ENCODE measurements at regions not wholly inside any gene's neighbourhood (a gene's known extent, or its start where the extent isn't known, plus 50 kb on each side); places are given as distances from the start of the nearest gene placed in this dataset.

DNA sequence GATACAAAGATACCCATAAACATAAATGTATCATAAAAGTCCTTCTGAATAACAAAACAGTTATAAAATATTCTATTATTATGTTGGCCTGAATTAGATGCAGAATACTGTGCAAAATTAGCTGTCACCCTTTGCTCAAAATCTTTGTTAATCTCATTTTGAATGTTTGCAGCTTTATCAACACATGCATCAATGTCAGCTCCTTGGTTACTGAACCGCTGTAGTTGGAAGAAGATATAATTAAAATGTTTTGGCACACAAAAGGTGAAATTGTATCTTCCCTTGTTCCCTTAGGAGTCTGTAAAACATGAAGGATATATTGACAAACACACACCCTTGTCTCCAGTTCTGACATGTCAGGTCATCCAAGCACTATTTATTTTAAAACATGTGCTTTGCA, 146.3 kb upstream of the POU5F2 start:
- Histone ChIP-seq H3K9me2 (ENCODE audit: insufficient read depth) (no peaks in the 10 kb centered on the region), H2AFZ (no peak overlapping the region), H3K9ac (no peak overlapping the region), H3K27me3 (replicated peaks; ENCODE audit: insufficient read depth) (no peaks in the 10 kb centered on the region), H3K9me3 (ENCODE audit: low read depth) (no peaks in the 10 kb centered on the region), H3K79me2 (ENCODE audit: insufficient read depth) (no peaks in the 10 kb centered on the region), H3K36me3 (ENCODE audit: low read depth) (no peaks in the 10 kb centered on the region), H3K27ac (no peak overlapping the region), H3K4me1 (ENCODE audit: insufficient read depth) (peaks cover 6% of the 10 kb centered on the region; the same call in 1 of the 2 replicates), H3K4me3 (no peak overlapping the region), H3F3A (ENCODE audit: insufficient read depth) (no peaks in the 10 kb centered on the region), H4K20me1 (ENCODE audit: insufficient read depth) (no peaks in the 10 kb centered on the region), H3K4me2 (ENCODE audit: unreplicated experiment) (no peak overlapping the region)
- WGBS, 2 experiments (ENCODE audit: low coverage in 1 of 2, low lambda C conversion rate in 2 of 2, missing lambda C conversion rate in 2 of 2) = 51 to 67% methylated on average over 1 of the region's 1 CpG
- TF ChIP-seq EZH2 (IDR thresholded peaks at IDR 0.05; ENCODE audit: insufficient read depth, poor library complexity, severe bottlenecking) = no peak
- no peak for TF ChIP-seq EZH2phosphoT487 (IDR thresholded peaks at IDR 0.05; ENCODE audit: insufficient read depth, low read depth)
- in situ Hi-C loops (cut with MboI) = no loop called here
- no peak for DNase-seq

DNA sequence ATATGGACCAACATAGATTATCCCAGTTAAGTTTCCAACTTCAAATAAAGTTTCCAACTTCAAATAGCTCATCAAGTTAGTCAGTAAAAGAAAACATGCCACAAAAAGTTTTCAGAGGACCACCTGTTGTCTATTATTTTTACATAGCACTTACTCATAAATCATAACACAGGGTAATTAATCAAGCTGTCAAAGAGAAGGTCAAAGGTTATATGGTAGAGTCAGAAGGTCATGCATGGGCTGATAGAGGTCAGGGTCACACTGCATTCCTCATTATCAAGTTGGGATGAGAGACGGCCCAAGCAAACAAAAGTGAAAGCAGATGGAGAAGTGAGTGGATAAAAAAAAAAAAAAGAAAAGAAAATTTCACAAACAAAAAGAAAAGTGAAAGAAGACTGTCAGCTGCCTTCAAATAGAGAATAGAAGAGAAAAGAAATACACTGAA, 145.5 kb upstream of the POU5F2 start:
- no peaks in the 10 kb centered on the region for H3F3A ChIP-seq (ENCODE audit: insufficient read depth)
- TF ChIP-seq EZH2phosphoT487 (IDR thresholded peaks at IDR 0.05; ENCODE audit: insufficient read depth, low read depth) = no peak
- TF ChIP-seq EZH2 (IDR thresholded peaks at IDR 0.05; ENCODE audit: insufficient read depth, poor library complexity, severe bottlenecking) = no peak
- H3K9me2 ChIP-seq (ENCODE audit: insufficient read depth) = no peaks in the 10 kb centered on the region
- peaks cover 6% of the 10 kb centered on the region; the same call in 1 of the 2 replicates for H3K4me1 ChIP-seq (ENCODE audit: insufficient read depth)
- H3K4me3 ChIP-seq = no peak overlapping the region
- H3K9ac ChIP-seq = no peak overlapping the region
- H3K79me2 ChIP-seq (ENCODE audit: insufficient read depth) = no peaks in the 10 kb centered on the region
- no peaks in the 10 kb centered on the region for H3K36me3 ChIP-seq (ENCODE audit: low read depth)
- no peak overlapping the region for H3K4me2 ChIP-seq (ENCODE audit: unreplicated experiment)
- H3K27ac ChIP-seq = no peak overlapping the region
- no peak overlapping the region for H2AFZ ChIP-seq
- no peak for DNase-seq
- H3K27me3 ChIP-seq (replicated peaks; ENCODE audit: insufficient read depth) = no peaks in the 10 kb centered on the region
- no peaks in the 10 kb centered on the region for H4K20me1 ChIP-seq (ENCODE audit: insufficient read depth)
- no peaks in the 10 kb centered on the region for H3K9me3 ChIP-seq (ENCODE audit: low read depth)
- 56 to 71% methylated on average over 1 of the region's 1 CpG for WGBS, 2 experiments (ENCODE audit: low coverage in 1 of 2, low lambda C conversion rate in 2 of 2, missing lambda C conversion rate in 2 of 2)
- in situ Hi-C loops (cut with MboI) = no loop called here

- 96 to 98% methylated on average over 7 of the region's 7 CpGs for WGBS, 2 experiments (ENCODE audit: low coverage in 1 of 2, low lambda C conversion rate in 2 of 2, missing lambda C conversion rate in 2 of 2)
- H3K36me3 ChIP-seq (ENCODE audit: low read depth) = no peaks in the 10 kb centered on the region
- H2AFZ ChIP-seq = no peak overlapping the region
- TF ChIP-seq EZH2phosphoT487 (IDR thresholded peaks at IDR 0.05; ENCODE audit: insufficient read depth, low read depth) = no peak
- TF ChIP-seq EZH2 (IDR thresholded peaks at IDR 0.05; ENCODE audit: insufficient read depth, poor library complexity, severe bottlenecking) = no peak
- no peak for DNase-seq
- H3K9me3 ChIP-seq (ENCODE audit: low read depth) = no peaks in the 10 kb centered on the region
- H3K27ac ChIP-seq = no peak overlapping the region
- H3K4me3 ChIP-seq = no peak overlapping the region
- H3K79me2 ChIP-seq (ENCODE audit: insufficient read depth) = no peaks in the 10 kb centered on the region
- H3K4me1 ChIP-seq (ENCODE audit: insufficient read depth) = peaks cover 6% of the 10 kb centered on the region; the same call in 1 of the 2 replicates
- no peaks in the 10 kb centered on the region for H3K27me3 ChIP-seq (replicated peaks; ENCODE audit: insufficient read depth)
- no peak overlapping the region for H3K9ac ChIP-seq
- H3F3A ChIP-seq (ENCODE audit: insufficient read depth) = no peaks in the 10 kb centered on the region
- H4K20me1 ChIP-seq (ENCODE audit: insufficient read depth) = no peaks in the 10 kb centered on the region
- H3K4me2 ChIP-seq (ENCODE audit: unreplicated experiment) = no peak overlapping the region
- H3K9me2 ChIP-seq (ENCODE audit: insufficient read depth) = no peaks in the 10 kb centered on the region
- in situ Hi-C loops (cut with MboI) = no loop called here
Observed at GRCh38 chr5:93886098-93886806, 144.9 kb upstream of the POU5F2 start.

GRCh38 chr5:93884254-93884653, 142.9 kb upstream of the POU5F2 start:
- no peak overlapping the region for H3K27ac ChIP-seq
- no peak overlapping the region for H3K4me3 ChIP-seq
- in situ Hi-C loops (cut with MboI) = no loop called here
- no peaks in the 10 kb centered on the region for H3K36me3 ChIP-seq (ENCODE audit: low read depth)
- H3K4me1 ChIP-seq (ENCODE audit: insufficient read depth) = no peaks in the 10 kb centered on the region
- TF ChIP-seq EZH2phosphoT487 (IDR thresholded peaks at IDR 0.05; ENCODE audit: insufficient read depth, low read depth) = no peak
- no peak for TF ChIP-seq EZH2 (IDR thresholded peaks at IDR 0.05; ENCODE audit: insufficient read depth, poor library complexity, severe bottlenecking)
- 79 to 84% methylated on average over 1 of the region's 1 CpG for WGBS, 2 experiments (ENCODE audit: low coverage in 1 of 2, low lambda C conversion rate in 2 of 2, missing lambda C conversion rate in 2 of 2)
- H3K9me3 ChIP-seq (ENCODE audit: low read depth) = no peaks in the 10 kb centered on the region
- H2AFZ ChIP-seq = no peak overlapping the region
- no peaks in the 10 kb centered on the region for H3K27me3 ChIP-seq (replicated peaks; ENCODE audit: insufficient read depth)
- H3K9ac ChIP-seq = no peak overlapping the region
- H4K20me1 ChIP-seq (ENCODE audit: insufficient read depth) = no peaks in the 10 kb centered on the region
- DNase-seq = no peak
- no peaks in the 10 kb centered on the region for H3K79me2 ChIP-seq (ENCODE audit: insufficient read depth)
- H3K9me2 ChIP-seq (ENCODE audit: insufficient read depth) = no peaks in the 10 kb centered on the region
- no peaks in the 10 kb centered on the region for H3F3A ChIP-seq (ENCODE audit: insufficient read depth)
- no peak overlapping the region for H3K4me2 ChIP-seq (ENCODE audit: unreplicated experiment)

All from GM23248 (cell line).